HFFc6 (cell line): ENCODE measurements at regions not wholly inside any gene's neighbourhood (a gene's known extent, or its start where the extent isn't known, plus 50 kb on each side); places are given as distances from the start of the nearest gene placed in this dataset.

Experiments
- DNase-seq: peaks from one replicate; pipeline ENCODE4 v3.0.0-alpha.2; 2018
- H3K27ac Mint-ChIP-seq: 2 replicates; pipeline ENCODE4 v1.8.0; 2020; ENCODE audit warnings: mild to moderate bottlenecking, mixed read lengths
- H3K27me3 Mint-ChIP-seq: 2 replicates; pipeline ENCODE4 v1.8.0; 2021; ENCODE audit warnings: mild to moderate bottlenecking, moderate library complexity, mixed read lengths; ENCODE audit not compliant: insufficient read depth
- H3K36me3 Mint-ChIP-seq: 2 replicates; pipeline ENCODE4 v1.8.0; 2021; ENCODE audit warnings: low read depth, mixed read lengths
- H3K4me1 Mint-ChIP-seq: 2 replicates; pipeline ENCODE4 v1.8.0; 2020; ENCODE audit warnings: low read depth, mixed read lengths
- H3K4me3 Mint-ChIP-seq: 2 replicates; pipeline ENCODE4 v1.8.0; 2020; ENCODE audit warnings: mild to moderate bottlenecking, moderate library complexity, mixed read lengths
- H3K9me3 Mint-ChIP-seq: 2 replicates; pipeline ENCODE4 v1.8.0; 2020; ENCODE audit warnings: mild to moderate bottlenecking, mixed read lengths
- TF ChIP-seq, protein P1 (sequence below): fragments of 200-600 bp; sonication (generic); IDR thresholded peaks from 2 replicates; pipeline ENCODE4 v1.5.0; 2021; ENCODE audit warnings: antibody characterized with exemption, mild to moderate bottlenecking

DNA sequence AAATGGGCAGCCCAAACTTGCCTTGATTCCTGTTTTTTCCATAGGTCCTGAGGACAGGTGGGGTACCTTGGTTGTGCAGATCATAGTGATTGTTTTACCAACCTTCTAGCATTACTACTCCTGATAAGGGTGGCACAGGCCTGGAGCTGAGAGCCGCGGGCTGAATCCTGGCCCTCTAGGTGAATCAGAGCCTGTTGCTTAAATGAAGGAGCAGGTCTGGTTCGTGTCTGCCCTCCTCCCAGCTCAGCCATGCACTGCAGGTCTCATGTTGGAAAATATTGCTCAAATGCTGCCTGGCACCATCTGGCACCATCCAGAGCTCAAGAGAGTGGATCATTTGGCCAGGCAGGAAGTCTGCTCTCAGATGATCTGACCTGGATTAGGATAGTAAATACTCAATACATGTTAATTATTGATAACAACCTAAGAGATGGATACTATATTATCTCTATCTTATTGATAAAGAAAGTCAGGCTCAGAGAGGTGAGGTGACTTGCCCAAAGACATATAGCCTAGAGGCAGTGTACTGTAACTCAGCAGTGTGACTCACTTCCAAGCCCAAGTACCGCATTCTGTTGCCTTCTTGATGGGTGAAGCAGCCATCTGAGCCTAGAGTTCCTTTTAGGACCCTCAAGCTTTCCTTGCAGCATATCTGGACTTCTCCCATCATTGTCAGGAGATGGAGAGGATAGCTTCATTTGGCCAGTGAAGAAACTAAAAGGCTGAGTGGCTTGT lies 104.3 kb upstream of the PITX1 start:
- TF ChIP-seq, protein P1, sequence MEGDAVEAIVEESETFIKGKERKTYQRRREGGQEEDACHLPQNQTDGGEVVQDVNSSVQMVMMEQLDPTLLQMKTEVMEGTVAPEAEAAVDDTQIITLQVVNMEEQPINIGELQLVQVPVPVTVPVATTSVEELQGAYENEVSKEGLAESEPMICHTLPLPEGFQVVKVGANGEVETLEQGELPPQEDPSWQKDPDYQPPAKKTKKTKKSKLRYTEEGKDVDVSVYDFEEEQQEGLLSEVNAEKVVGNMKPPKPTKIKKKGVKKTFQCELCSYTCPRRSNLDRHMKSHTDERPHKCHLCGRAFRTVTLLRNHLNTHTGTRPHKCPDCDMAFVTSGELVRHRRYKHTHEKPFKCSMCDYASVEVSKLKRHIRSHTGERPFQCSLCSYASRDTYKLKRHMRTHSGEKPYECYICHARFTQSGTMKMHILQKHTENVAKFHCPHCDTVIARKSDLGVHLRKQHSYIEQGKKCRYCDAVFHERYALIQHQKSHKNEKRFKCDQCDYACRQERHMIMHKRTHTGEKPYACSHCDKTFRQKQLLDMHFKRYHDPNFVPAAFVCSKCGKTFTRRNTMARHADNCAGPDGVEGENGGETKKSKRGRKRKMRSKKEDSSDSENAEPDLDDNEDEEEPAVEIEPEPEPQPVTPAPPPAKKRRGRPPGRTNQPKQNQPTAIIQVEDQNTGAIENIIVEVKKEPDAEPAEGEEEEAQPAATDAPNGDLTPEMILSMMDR: no peak
- no peaks in the 10 kb centered on the region for H3K36me3 Mint-ChIP-seq
- no peaks in the 10 kb centered on the region for H3K9me3 Mint-ChIP-seq
- H3K4me3 Mint-ChIP-seq: no peak overlapping the region
- peaks cover 45% of the 10 kb centered on the region for H3K4me1 Mint-ChIP-seq
- H3K27ac Mint-ChIP-seq: no peak overlapping the region
- no peak for DNase-seq
- H3K27me3 Mint-ChIP-seq: peaks cover 6% of the 10 kb centered on the region

DNA sequence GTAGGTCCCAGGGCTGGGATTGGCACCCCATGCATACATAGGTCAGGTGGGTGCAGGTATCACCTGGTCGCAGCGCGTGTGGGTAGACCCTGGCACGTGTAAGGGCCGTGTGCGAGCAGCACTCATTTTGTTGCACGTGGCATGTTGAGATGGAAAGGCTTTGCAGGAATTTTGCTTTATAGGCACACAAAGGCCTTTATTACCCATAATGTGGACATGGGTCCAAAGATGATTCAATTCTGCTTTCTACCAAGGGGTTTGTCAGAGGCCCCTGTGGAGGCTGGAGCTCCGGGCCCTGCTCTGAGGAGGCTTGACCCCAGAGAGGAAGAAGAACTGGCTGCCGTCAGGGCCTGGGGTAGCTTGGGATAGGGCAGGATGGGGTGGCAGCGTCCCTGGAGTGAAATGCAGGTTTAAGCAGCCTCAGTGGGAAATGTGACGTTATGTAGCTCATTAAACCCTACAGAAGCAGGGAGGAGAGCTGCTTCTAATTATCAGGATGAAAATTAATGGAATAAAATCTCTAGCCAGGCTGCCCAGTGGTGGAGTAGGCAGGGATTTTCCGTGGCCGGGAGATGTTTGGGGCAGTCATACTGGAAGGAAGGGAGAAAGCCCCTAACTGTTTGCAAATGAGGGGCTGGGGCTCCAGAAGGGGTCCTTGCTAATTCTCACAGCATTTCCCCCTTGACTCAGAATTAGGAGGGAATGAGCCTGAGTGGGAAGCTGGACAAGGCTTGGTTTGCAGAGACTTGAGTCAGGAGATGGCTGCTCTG lies 103.3 kb upstream of the PITX1 start:
- H3K27ac Mint-ChIP-seq: no peak overlapping the region; the same call in 1 of the 2 replicates
- no peaks in the 10 kb centered on the region for H3K36me3 Mint-ChIP-seq
- DNase-seq: no peak
- peaks cover 12% of the 10 kb centered on the region for H3K27me3 Mint-ChIP-seq
- H3K4me3 Mint-ChIP-seq: no peak overlapping the region
- no peaks in the 10 kb centered on the region for H3K9me3 Mint-ChIP-seq
- TF ChIP-seq, protein P1: no peak
- peaks cover 45% of the 10 kb centered on the region for H3K4me1 Mint-ChIP-seq

DNA sequence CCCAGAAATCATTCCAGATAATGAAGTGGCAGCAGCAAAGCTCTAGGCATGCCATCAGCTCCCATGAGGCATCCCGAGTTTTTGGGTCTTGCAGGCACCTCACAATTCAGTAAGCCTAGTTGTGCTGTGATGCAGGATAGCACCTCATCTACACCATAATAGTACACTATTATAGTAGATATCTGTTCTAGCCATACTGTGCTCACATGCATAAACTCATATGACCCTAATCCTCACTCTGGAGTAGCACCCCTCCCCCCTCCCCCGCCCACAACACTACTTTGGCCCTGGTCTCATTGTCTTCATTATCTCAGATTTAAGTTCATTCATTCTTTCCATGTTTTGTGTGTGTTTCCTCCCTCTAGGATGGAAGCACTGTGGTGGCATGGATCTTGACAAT lies 102.5 kb upstream of the PITX1 start:
- no peaks in the 10 kb centered on the region for H3K9me3 Mint-ChIP-seq
- DNase-seq: no peak
- H3K36me3 Mint-ChIP-seq: no peaks in the 10 kb centered on the region
- H3K27me3 Mint-ChIP-seq: peaks cover 12% of the 10 kb centered on the region
- no peak overlapping the region for H3K4me3 Mint-ChIP-seq
- TF ChIP-seq, protein P1: no peak
- peaks cover 45% of the 10 kb centered on the region for H3K4me1 Mint-ChIP-seq
- H3K27ac Mint-ChIP-seq: no peak overlapping the region

DNA sequence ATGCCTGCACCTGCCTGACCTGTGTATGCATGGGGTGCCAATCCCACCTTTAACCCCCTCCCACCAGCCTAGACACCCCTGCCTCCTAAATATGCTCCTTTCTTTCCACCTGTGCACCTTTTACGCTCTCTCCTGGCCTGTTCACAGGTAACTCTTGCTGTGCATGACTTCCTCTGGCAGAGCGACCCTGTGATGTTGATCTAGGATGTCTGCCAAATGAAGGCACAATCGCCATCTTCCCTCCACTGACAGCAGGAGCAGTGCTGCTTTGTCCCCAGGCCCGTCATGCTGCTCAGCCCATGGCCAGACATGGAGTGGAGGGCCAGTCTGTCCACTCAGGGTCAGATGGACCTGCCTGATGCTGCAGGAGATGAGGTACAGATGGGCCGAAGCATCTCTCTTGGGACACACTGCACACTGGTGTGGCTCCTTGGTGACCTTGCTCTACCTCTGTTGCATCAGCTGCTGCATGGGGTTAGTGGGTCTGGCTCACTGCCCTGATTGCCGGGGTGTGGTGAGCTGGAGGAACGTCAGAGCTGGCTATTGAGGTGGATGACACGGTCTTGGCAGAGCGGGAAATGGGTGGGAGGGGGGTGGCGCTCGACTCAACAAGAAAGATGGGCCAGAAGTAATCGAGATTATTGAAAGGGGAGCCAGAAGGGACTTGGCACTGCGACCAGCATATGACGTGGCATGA lies 101.7 kb upstream of the PITX1 start:
- peaks cover 36% of the 10 kb centered on the region for H3K4me1 Mint-ChIP-seq
- no peak overlapping the region for H3K4me3 Mint-ChIP-seq
- no peak for DNase-seq
- TF ChIP-seq, protein P1: no peak
- no peaks in the 10 kb centered on the region for H3K36me3 Mint-ChIP-seq
- no peak overlapping the region for H3K27ac Mint-ChIP-seq
- H3K9me3 Mint-ChIP-seq: no peaks in the 10 kb centered on the region
- H3K27me3 Mint-ChIP-seq: peaks cover 12% of the 10 kb centered on the region

- Mint-ChIP-seq H3K36me3 (no peaks in the 10 kb centered on the region), H3K27me3 (peaks cover 12% of the 10 kb centered on the region), H3K4me3 (no peak overlapping the region), H3K27ac (no peak overlapping the region), H3K4me1 (peaks cover 28% of the 10 kb centered on the region), H3K9me3 (no peaks in the 10 kb centered on the region)
- no peak for DNase-seq
- TF ChIP-seq, protein P1: no peak
Observed at GRCh38 chr5:135134691-135135381, 100.8 kb upstream of the PITX1 start.
